GM12878 (cell line): ENCODE measurements at regions not wholly inside any gene's neighbourhood (a gene's known extent, or its start where the extent isn't known, plus 50 kb on each side); places are given as distances from the start of the nearest gene placed in this dataset.

Experiments used
- ATAC-seq: fragments of 200-7000 bp; cut with Tn5 transposase; 3 replicates; pipeline ENCODE4 v1.9.1; 2020; ENCODE audit warnings: mild to moderate bottlenecking, moderate library complexity
- BruUV-seq: library from RNA; stranded (reverse); fragments of 400-500 nt; replicated peaks from 2 replicates; lab custom pipeline; 2021; lab: Mats Ljungman, UMichigan
- CTCF ChIA-PET: fragments of 300-600 bp; sonication (Branson Sonifier 250); formaldehyde crosslinking; extraction: SDS; loops from one replicate; lab custom pipeline; 2021; ENCODE audit warnings: inconsistent platforms; lab: Yijun Ruan, JAX
- POLR2A ChIA-PET: fragments of 350-600 bp; formaldehyde crosslinking; extraction: SDS; loops from one replicate; lab custom pipeline; 2021; ENCODE audit warnings: inconsistent platforms; lab: Charles Lee
- RAD21 ChIA-PET: fragments of 300-600 bp; sonication (Branson Sonifier 250); formaldehyde crosslinking; loops from one replicate; lab custom pipeline; 2023; ENCODE audit warnings: antibody characterized with exemption; ENCODE audit not compliant: unreplicated experiment; lab: Charles Lee
- SMC1A ChIA-PET: fragments of 300-600 bp; sonication (Branson Sonifier 250); formaldehyde crosslinking; loops from one replicate; lab custom pipeline; 2023; ENCODE audit not compliant: unreplicated experiment, uncharacterized antibody; lab: Charles Lee
- DNase-seq: peaks from one replicate; pipeline ENCODE4 v3.0.0-alpha.2; 2011; ENCODE audit warnings: low read depth, low spot score
- FAIRE-seq: peaks from 3 replicates; lab custom pipeline; 2011; peaks lifted over from hg19 to GRCh38; lab: Jason Lieb, UNC
- H2AFZ ChIP-seq: 2 replicates; pipeline ENCODE4 v1.6.0; 2011; ENCODE audit warnings: low read depth, low read length, control low read depth; ENCODE audit not compliant: control insufficient read depth
- H3K27ac ChIP-seq: 2 replicates; pipeline ENCODE4 v1.5.1; 2011; ENCODE audit warnings: control low read depth; ENCODE audit not compliant: control insufficient read depth, insufficient read depth
- H3K27me3 ChIP-seq, 2 experiments: replicated peaks in 1 of 2; 2 replicates each; pipeline versions ENCODE4 v1.6.0 to v1.6.1; 2011; ENCODE audit warnings: low read length in 1 of 2; ENCODE audit not compliant: control insufficient read depth in 2 of 2, insufficient read depth in 2 of 2
- H3K36me3 ChIP-seq, 2 experiments: 2 replicates each; pipeline ENCODE4 v1.5.1; 2011; ENCODE audit warnings: low read length in 1 of 2; ENCODE audit not compliant: control insufficient read depth in 2 of 2, insufficient read depth in 2 of 2
- H3K4me1 ChIP-seq: 2 replicates; pipeline ENCODE4 v1.6.1; 2011; ENCODE audit warnings: mild to moderate bottlenecking, low read length, moderate library complexity, mixed read lengths; ENCODE audit not compliant: control insufficient read depth, insufficient read depth
- H3K4me2 ChIP-seq: 2 replicates; pipeline ENCODE4 v1.6.0; 2011; ENCODE audit warnings: control low read depth; ENCODE audit not compliant: control insufficient read depth, insufficient read depth
- H3K4me3 ChIP-seq: fragments of 200-600 bp; sonication (generic); 2 replicates; pipeline ENCODE4 v1.5.1; 2016
- H3K79me2 ChIP-seq: 2 replicates; pipeline ENCODE4 v1.6.0; 2011; ENCODE audit warnings: low read length; ENCODE audit not compliant: control insufficient read depth, insufficient read depth
- H3K9ac ChIP-seq: 2 replicates; pipeline ENCODE4 v1.8.0; 2011; ENCODE audit warnings: low read length, control low read depth, mixed read lengths; ENCODE audit not compliant: control insufficient read depth, insufficient read depth
- H3K9me3 ChIP-seq: replicated peaks from 3 replicates; pipeline ENCODE4 v1.5.1; 2011; ENCODE audit warnings: mild to moderate bottlenecking, low read length; ENCODE audit not compliant: control insufficient read depth, insufficient read depth
- H4K20me1 ChIP-seq: 2 replicates; pipeline ENCODE4 v1.6.0; 2011; ENCODE audit not compliant: control insufficient read depth, insufficient read depth
- BCL3 ChIP-seq: IDR thresholded peaks from 2 replicates; pipeline ENCODE4 v1.6.1; 2011; ENCODE audit warnings: borderline replicate concordance, low read depth, mild to moderate bottlenecking, moderate library complexity, low read length; ENCODE audit not compliant: insufficient read depth, poor library complexity, severe bottlenecking
- BRCA1 ChIP-seq: IDR thresholded peaks from 2 replicates; pipeline ENCODE4 v1.6.1; 2011; ENCODE audit warnings: low read depth, low read length, improper control_type of control experiment
- DPF2 ChIP-seq: fragments of 450-650 bp; IDR thresholded peaks from 2 replicates; pipeline ENCODE4 v1.6.1; 2017; ENCODE audit warnings: mild to moderate bottlenecking
- FOS ChIP-seq: IDR thresholded peaks from 3 replicates; pipeline ENCODE4 v1.6.1; 2011; ENCODE audit warnings: borderline replicate concordance; ENCODE audit not compliant: insufficient read length; ENCODE audit errors: extremely low read depth
- FOXM1 ChIP-seq: IDR thresholded peaks from 2 replicates; pipeline ENCODE4 v1.6.1; 2012; ENCODE audit warnings: low read depth, mild to moderate bottlenecking, inconsistent platforms, low read length, moderate library complexity
- PBX3 ChIP-seq: IDR thresholded peaks from 2 replicates; pipeline ENCODE4 v1.6.1; 2011; ENCODE audit warnings: mild to moderate bottlenecking, low read depth, low read length, moderate library complexity; ENCODE audit not compliant: insufficient replicate concordance
- POLR2AphosphoS2 ChIP-seq: IDR thresholded peaks from 2 replicates; pipeline ENCODE4 v1.6.1; 2011; ENCODE audit warnings: low read depth, mild to moderate bottlenecking, low read length, improper control_type of control experiment, moderate library complexity
- SIX5 ChIP-seq: IDR thresholded peaks from 2 replicates; pipeline ENCODE4 v1.6.1; 2011; ENCODE audit warnings: mild to moderate bottlenecking, low read depth, low read length, moderate library complexity; ENCODE audit not compliant: severe bottlenecking
- SMAD5 ChIP-seq: IDR thresholded peaks from 2 replicates; pipeline ENCODE4 v1.6.1; 2016; ENCODE audit warnings: antibody characterized with exemption, low read depth
- SMC3 ChIP-seq: IDR thresholded peaks from 2 replicates; pipeline ENCODE4 v1.6.1; 2011; ENCODE audit warnings: low read length, improper control_type of control experiment, borderline replicate concordance
- SUPT20H ChIP-seq: IDR thresholded peaks from 2 replicates; pipeline ENCODE4 v1.6.1; 2011; ENCODE audit warnings: low read depth, mild to moderate bottlenecking, low read length, moderate library complexity, borderline replicate concordance; ENCODE audit not compliant: control insufficient read depth
- ZNF274 ChIP-seq: IDR thresholded peaks from one replicate; pipeline ENCODE4 v1.8.0; 2011; ENCODE audit not compliant: insufficient read length, insufficient read depth
- WGBS: methylation state at CpG from one replicate; pipeline ENCODE4 v1.1.6; 2016; ENCODE audit warnings: low lambda C conversion rate; ENCODE audit not compliant: insufficient replicate concordance, insufficient coverage; ENCODE audit errors: missing lambda C conversion rate; 5-methylcytosine and 5-hydroxymethylcytosine counted together
- in situ Hi-C: fragments of 300-500 bp; cut with MboI; formaldehyde crosslinking; loops from 9 replicates; pipeline ENCODE4 v1.14.3; 2018; ENCODE audit warnings: mixed read lengths
- intact Hi-C: fragments of 100-400 bp; cut with micrococcal nuclease; formaldehyde crosslinking; loops from one replicate; pipeline ENCODE4 v1.14.2; 2022; ENCODE audit not compliant: unreplicated experiment

- intact Hi-C loops (loop anchor here (1.0 kb wide), 1 partner anchor 437 kb away; no protein-coding TSS in a partner anchor), in situ Hi-C loops (no loop called here)
- ChIA-PET RAD21 (no interaction called here), POLR2A (no interaction called here), CTCF (interaction anchor here (1.4 kb wide), 1 partner anchor 14 kb away, joined by 3 read pairs; no protein-coding TSS in a partner anchor), SMC1A (no interaction called here)
- no peak overlapping the region for H3K4me2 ChIP-seq
- no TSS peak for BruUV-seq
- no peaks in the 10 kb centered on the region for H3K27me3 ChIP-seq
- 0% methylated on average over 2 of the region's 2 CpGs for WGBS
- no peak overlapping the region for H3K4me3 ChIP-seq
- TF ChIP-seq BRCA1, result no peak
- no peaks in the 10 kb centered on the region for H3K36me3 ChIP-seq
- FAIRE-seq, result no peak
- no peaks in the 10 kb centered on the region for H3K4me1 ChIP-seq
- no peak overlapping the region for H3K27ac ChIP-seq
- ATAC-seq, result no peak
- H3K79me2 ChIP-seq, result no peaks in the 10 kb centered on the region
- DNase-seq, result no peak
- no peak overlapping the region for H3K9ac ChIP-seq
- H2AFZ ChIP-seq, result no peak overlapping the region
- no peaks in the 10 kb centered on the region for H4K20me1 ChIP-seq
- no peaks in the 10 kb centered on the region for H3K9me3 ChIP-seq
Measured at GRCh38 chr7:51867117-51867516, 550.5 kb upstream of the COBL start.

- POLR2A ChIA-PET, result no interaction called here
- TF ChIP-seq FOS (no peak), SMAD5 (no peak), SMC3 (no peak), SIX5 (no peak), BCL3 (no peak), PBX3 (no peak), ZNF274 (no peak), FOXM1 (no peak), SUPT20H (no peak), DPF2 (no peak), POLR2AphosphoS2 (no peak)
Measured at GRCh38 chr7:51860305-51860704, 543.7 kb upstream of the COBL start.

More at GRCh38 chr7:51860305-51860704, 543.7 kb upstream of the COBL start:
- H4K20me1 ChIP-seq, result no peaks in the 10 kb centered on the region
- H3K36me3 ChIP-seq, result no peaks in the 10 kb centered on the region
- no peak overlapping the region for H2AFZ ChIP-seq
- intact Hi-C loops, result no loop called here
- ChIA-PET SMC1A (no interaction called here), CTCF (no interaction called here), RAD21 (no interaction called here)
- H3K4me1 ChIP-seq, result no peaks in the 10 kb centered on the region
- in situ Hi-C loops, result no loop called here
- H3K27ac ChIP-seq, result no peak overlapping the region
- no peak overlapping the region for H3K4me2 ChIP-seq
- no peaks in the 10 kb centered on the region for H3K79me2 ChIP-seq
- H3K27me3 ChIP-seq, result no peaks in the 10 kb centered on the region
- no TSS peak for BruUV-seq
- DNase-seq (no peak), FAIRE-seq (no peak), ATAC-seq (no peak)
- H3K9ac ChIP-seq, result no peak overlapping the region
- no peaks in the 10 kb centered on the region; the same call in 2 of the 3 replicates for H3K9me3 ChIP-seq
- no peak overlapping the region for H3K4me3 ChIP-seq
- 75% methylated on average over 2 of the region's 2 CpGs for WGBS
